CD4-positive, alpha-beta memory T cell (primary cell): ENCODE measurements at regions not wholly inside any gene's neighbourhood (a gene's known extent, or its start where the extent isn't known, plus 50 kb on each side); places are given as distances from the start of the nearest gene placed in this dataset.

Experiments
- CTCF ChIA-PET: fragments of 350-600 bp; sonication (Branson Sonifier 250); formaldehyde crosslinking; loops from one replicate; lab custom pipeline; 2021; ENCODE audit warnings: inconsistent platforms; ENCODE audit not compliant: partially characterized antibody; lab: Charles Lee
- POLR2A ChIA-PET: fragments of 350-600 bp; sonication (Branson Sonifier 250); formaldehyde crosslinking; loops from one replicate; lab custom pipeline; 2021; ENCODE audit not compliant: partially characterized antibody; lab: Charles Lee
- DNase-seq, 5 donors: peaks; one replicate each; pipeline versions ENCODE4 v3.0.0 to v3.0.0-alpha.2; 2020 to 2022; ENCODE audit warnings: mixed read lengths in 1 of 5
- H3K27ac ChIP-seq: one replicate; pipeline ENCODE4 v1.7.0; 2013; ENCODE audit warnings: low read depth, low read length
- H3K27me3 ChIP-seq: 2 replicates; pipeline ENCODE4 v1.7.0; 2013; ENCODE audit warnings: mild to moderate bottlenecking, low read length, moderate library complexity; ENCODE audit not compliant: insufficient read depth
- H3K36me3 ChIP-seq: 2 replicates; pipeline ENCODE4 v1.7.0; 2013; ENCODE audit warnings: mild to moderate bottlenecking, low read length, moderate library complexity; ENCODE audit not compliant: insufficient read depth
- H3K4me1 ChIP-seq: 2 replicates; pipeline ENCODE4 v1.7.0; 2013; ENCODE audit warnings: mild to moderate bottlenecking, low read length, moderate library complexity; ENCODE audit not compliant: insufficient read depth
- H3K4me3 ChIP-seq, 2 donors: one replicate each; pipeline ENCODE4 v1.7.0; 2013; ENCODE audit warnings: low read length in 2 of 2, mild to moderate bottlenecking in 1 of 2
- H3K9me3 ChIP-seq, 2 donors: one replicate each; pipeline ENCODE4 v1.7.0; 2013; ENCODE audit warnings: low read length in 2 of 2, control low read depth in 1 of 2; ENCODE audit not compliant: control insufficient read depth in 1 of 2
- H3K27ac Mint-ChIP-seq, 7 donors: one replicate each; pipeline ENCODE4 v1.8.0; 2020 to 2021; ENCODE audit warnings: mixed read lengths in 7 of 7, mild to moderate bottlenecking in 6 of 7, inconsistent platforms in 3 of 7, moderate library complexity in 3 of 7
- H3K27me3 Mint-ChIP-seq, 2 donors: one replicate each; pipeline ENCODE4 v1.8.0; 2020 to 2021; ENCODE audit warnings: mixed read lengths in 2 of 2
- H3K36me3 Mint-ChIP-seq, 2 donors: one replicate each; pipeline ENCODE4 v1.8.0; 2020 to 2021; ENCODE audit warnings: mixed read lengths in 2 of 2, inconsistent platforms in 1 of 2, mild to moderate bottlenecking in 1 of 2
- H3K4me1 Mint-ChIP-seq, 4 donors: one replicate each; pipeline ENCODE4 v1.8.0; 2020 to 2021; ENCODE audit warnings: mixed read lengths in 4 of 4, mild to moderate bottlenecking in 1 of 4
- H3K4me3 Mint-ChIP-seq, 8 donors: one replicate each; pipeline ENCODE4 v1.8.0; 2020 to 2021; ENCODE audit warnings: mixed read lengths in 8 of 8, mild to moderate bottlenecking in 7 of 8, moderate library complexity in 6 of 8, inconsistent platforms in 3 of 8
- H3K9me3 Mint-ChIP-seq, 8 donors: one replicate each; pipeline ENCODE4 v1.8.0; 2020 to 2021; ENCODE audit warnings: mixed read lengths in 8 of 8, mild to moderate bottlenecking in 5 of 8, inconsistent platforms in 3 of 8, moderate library complexity in 1 of 8
- intact Hi-C: fragments of 100-400 bp; cut with micrococcal nuclease; formaldehyde crosslinking; loops from one replicate; pipeline ENCODE4 v1.15.1; 2023

GRCh38 chr17:31748881-31749280 is 110.2 kb downstream of the COPRS start:
- intact Hi-C loops, result no loop called here
- Histone ChIP-seq H3K9me3 (no peaks in the 10 kb centered on the region), H3K4me1 (no peaks in the 10 kb centered on the region), H3K36me3 (no peaks in the 10 kb centered on the region), H3K27ac (no peak overlapping the region), H3K27me3 (no peaks in the 10 kb centered on the region), H3K4me3 (no peak overlapping the region)
- POLR2A ChIA-PET, result no interaction called here
- DNase-seq, result no peak
- Mint-ChIP-seq H3K4me3 (no peak overlapping the region), H3K9me3 (peaks cover 0 to 2% (median 0%) of the 10 kb centered on the region in 8 donors), H3K36me3 (no peaks in the 10 kb centered on the region), H3K4me1 (peaks cover 0 to 5% (median 0%) of the 10 kb centered on the region in 4 donors), H3K27ac (no peak overlapping the region), H3K27me3 (peaks cover 2 to 5% of the 10 kb centered on the region in 2 donors)
- CTCF ChIA-PET, result no interaction called here

DNA sequence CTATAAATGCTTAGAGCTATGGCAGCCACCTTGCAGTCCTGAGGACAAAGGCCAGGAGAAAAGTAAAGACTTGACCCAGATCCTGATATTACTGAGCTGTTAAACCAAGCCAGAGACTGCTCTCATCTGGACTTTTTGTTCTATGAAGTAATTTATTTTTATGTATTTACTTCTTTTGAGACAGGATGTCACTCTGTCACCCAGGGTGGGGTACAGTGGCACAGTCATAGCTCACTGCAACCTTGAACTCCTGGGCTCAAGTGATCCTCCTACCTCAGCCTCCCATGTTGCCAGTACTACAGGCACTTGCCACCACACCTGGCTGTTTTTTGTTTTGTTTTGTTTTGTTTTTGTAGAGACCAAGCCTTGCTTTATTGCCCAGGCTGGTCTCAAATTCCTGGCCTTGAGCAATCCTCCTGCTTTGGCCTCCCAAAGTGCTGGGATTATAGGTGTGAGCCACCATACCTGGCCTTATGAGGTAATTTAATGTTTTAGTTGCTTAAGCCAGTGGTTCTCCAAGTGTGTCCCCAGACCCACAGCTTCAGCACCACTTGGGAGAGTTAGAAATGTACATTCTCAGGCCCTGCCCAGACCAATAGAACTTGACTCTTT is 112.1 kb downstream of the COPRS start:
- Histone ChIP-seq H3K36me3 (no peaks in the 10 kb centered on the region), H3K27me3 (no peaks in the 10 kb centered on the region), H3K27ac (no peak overlapping the region), H3K9me3 (no peaks in the 10 kb centered on the region), H3K4me3 (no peak overlapping the region), H3K4me1 (no peaks in the 10 kb centered on the region)
- Mint-ChIP-seq H3K36me3 (no peaks in the 10 kb centered on the region), H3K9me3 (peaks cover 0 to 2% (median 0%) of the 10 kb centered on the region in 8 donors), H3K27ac (no peak overlapping the region), H3K4me1 (peaks cover 0 to 7% (median 0%) of the 10 kb centered on the region in 4 donors), H3K27me3 (peaks cover 9 to 19% of the 10 kb centered on the region in 2 donors), H3K4me3 (no peak overlapping the region)
- intact Hi-C loops, result no loop called here
- no peak for DNase-seq
- ChIA-PET CTCF (no interaction called here), POLR2A (no interaction called here)

- Histone ChIP-seq H3K4me3 (no peak overlapping the region), H3K4me1 (no peaks in the 10 kb centered on the region), H3K36me3 (no peaks in the 10 kb centered on the region), H3K9me3 (no peaks in the 10 kb centered on the region), H3K27ac (no peak overlapping the region), H3K27me3 (no peaks in the 10 kb centered on the region)
- CTCF ChIA-PET, result no interaction called here
- Mint-ChIP-seq H3K4me1 (peaks cover 0 to 7% (median 0%) of the 10 kb centered on the region in 4 donors), H3K27ac (no peak overlapping the region), H3K4me3 (no peak overlapping the region), H3K9me3 (peaks cover 0 to 2% (median 0%) of the 10 kb centered on the region in 8 donors), H3K36me3 (no peaks in the 10 kb centered on the region), H3K27me3 (peaks cover 15 to 19% of the 10 kb centered on the region in 2 donors)
- intact Hi-C loops, result no loop called here
- no peak for DNase-seq
- POLR2A ChIA-PET, result no interaction called here
Observed at GRCh38 chr17:31745964-31746600, 113.0 kb downstream of the COPRS start.

GRCh38 chr17:31744511-31744951 is 114.5 kb downstream of the COPRS start:
- ChIA-PET POLR2A (no interaction called here), CTCF (no interaction called here)
- no peak overlapping the region for H3K27ac ChIP-seq
- Mint-ChIP-seq H3K36me3 (no peaks in the 10 kb centered on the region), H3K9me3 (peaks cover 0 to 2% (median 0%) of the 10 kb centered on the region in 8 donors), H3K4me1 (peaks cover 0 to 7% (median 0%) of the 10 kb centered on the region in 4 donors), H3K27me3 (peaks cover 19 to 27% of the 10 kb centered on the region in 2 donors), H3K4me3 (no peak overlapping the region), H3K27ac (no peak overlapping the region)
- no peaks in the 10 kb centered on the region for H3K27me3 ChIP-seq
- no peaks in the 10 kb centered on the region for H3K9me3 ChIP-seq
- no peak for DNase-seq
- no peaks in the 10 kb centered on the region for H3K4me1 ChIP-seq
- intact Hi-C loops, result no loop called here
- H3K36me3 ChIP-seq, result no peaks in the 10 kb centered on the region
- no peak overlapping the region for H3K4me3 ChIP-seq

GRCh38 chr17:31743797-31744196 is 115.2 kb downstream of the COPRS start:
- Mint-ChIP-seq H3K4me3 (no peak overlapping the region), H3K9me3 (peaks cover 0 to 2% (median 0%) of the 10 kb centered on the region in 8 donors), H3K4me1 (peaks cover 0 to 7% (median 0%) of the 10 kb centered on the region in 4 donors), H3K27me3 (peaks cover 19 to 32% of the 10 kb centered on the region in 2 donors), H3K36me3 (no peaks in the 10 kb centered on the region), H3K27ac (no peak overlapping the region)
- ChIA-PET CTCF (no interaction called here), POLR2A (no interaction called here)
- intact Hi-C loops, result no loop called here
- Histone ChIP-seq H3K4me1 (no peaks in the 10 kb centered on the region), H3K27me3 (no peaks in the 10 kb centered on the region), H3K36me3 (no peaks in the 10 kb centered on the region), H3K9me3 (no peaks in the 10 kb centered on the region), H3K27ac (no peak overlapping the region), H3K4me3 (no peak overlapping the region)
- no peak for DNase-seq

DNA sequence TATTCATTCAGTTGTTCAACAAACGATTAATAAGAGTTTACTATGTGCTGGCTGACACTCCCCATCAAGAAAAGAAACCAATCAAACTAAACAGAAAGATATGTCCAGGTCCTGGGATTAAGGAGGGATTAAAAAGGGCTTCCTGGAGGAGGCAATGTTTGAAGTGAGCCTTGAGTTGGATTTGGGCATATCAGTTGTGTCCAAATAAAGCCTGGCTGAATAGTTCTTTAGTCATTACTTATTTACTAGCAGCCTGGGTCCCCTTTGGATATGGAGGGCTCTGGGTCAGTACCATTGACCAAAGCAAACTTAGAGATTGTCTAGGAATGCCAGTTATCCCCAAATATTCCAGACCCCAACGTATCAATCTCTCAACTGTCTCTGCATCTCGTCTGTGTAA is 117.7 kb downstream of the COPRS start:
- Histone ChIP-seq H3K4me1 (no peaks in the 10 kb centered on the region), H3K36me3 (no peaks in the 10 kb centered on the region), H3K27ac (no peak overlapping the region), H3K4me3 (no peak overlapping the region), H3K27me3 (no peaks in the 10 kb centered on the region), H3K9me3 (no peaks in the 10 kb centered on the region)
- peaks cover 0 to 7% (median 0%) of the 10 kb centered on the region in 4 donors for H3K4me1 Mint-ChIP-seq
- peaks cover 19 to 35% of the 10 kb centered on the region in 2 donors for H3K27me3 Mint-ChIP-seq
- H3K36me3 Mint-ChIP-seq, result no peaks in the 10 kb centered on the region
- CTCF ChIA-PET, result no interaction called here
- H3K27ac Mint-ChIP-seq, result no peak overlapping the region
- peaks cover 0 to 8% (median 1%) of the 10 kb centered on the region in 8 donors for H3K9me3 Mint-ChIP-seq
- DNase-seq, result no peak
- intact Hi-C loops, result no loop called here
- H3K4me3 Mint-ChIP-seq, result no peak overlapping the region
- POLR2A ChIA-PET, result no interaction called here

DNA sequence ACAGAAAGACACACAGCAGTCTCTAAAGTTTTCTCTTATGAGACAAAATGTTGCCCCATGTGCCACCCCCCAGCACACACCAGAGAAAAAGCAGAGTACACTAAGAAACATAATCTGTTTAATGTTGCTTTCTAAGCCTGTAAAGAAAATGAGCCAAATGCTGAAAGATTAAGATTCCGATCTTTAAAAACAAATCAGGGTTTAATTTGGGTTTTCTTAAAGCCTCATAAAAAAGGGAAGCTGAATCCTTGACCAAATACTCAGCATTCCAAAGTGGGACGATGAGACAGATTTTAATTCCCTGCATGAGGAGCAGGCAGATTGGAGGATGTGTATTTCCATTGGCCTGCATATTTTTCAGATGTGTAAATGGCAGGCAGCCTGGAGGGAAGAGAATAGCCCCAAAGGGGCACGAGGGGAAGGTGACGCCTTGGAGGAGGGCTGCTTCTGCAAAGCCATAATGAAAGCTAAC is 118.4 kb downstream of the COPRS start:
- Mint-ChIP-seq H3K9me3 (peaks cover 0 to 7% (median 1%) of the 10 kb centered on the region in 8 donors), H3K4me1 (peaks cover 0 to 7% (median 0%) of the 10 kb centered on the region in 4 donors), H3K4me3 (no peak overlapping the region), H3K27ac (no peak overlapping the region), H3K27me3 (peaks cover 19 to 36% of the 10 kb centered on the region in 2 donors), H3K36me3 (no peaks in the 10 kb centered on the region)
- H3K27me3 ChIP-seq, result no peaks in the 10 kb centered on the region
- POLR2A ChIA-PET, result no interaction called here
- H3K27ac ChIP-seq, result no peak overlapping the region
- no peaks in the 10 kb centered on the region for H3K36me3 ChIP-seq
- H3K9me3 ChIP-seq, result no peaks in the 10 kb centered on the region
- CTCF ChIA-PET, result no interaction called here
- intact Hi-C loops, result no loop called here
- no peak for DNase-seq
- H3K4me1 ChIP-seq, result no peaks in the 10 kb centered on the region
- no peak overlapping the region for H3K4me3 ChIP-seq
